T-cell (primary cell): ENCODE measurements at regions not wholly inside any gene's neighbourhood (a gene's known extent, or its start where the extent isn't known, plus 50 kb on each side); places are given as distances from the start of the nearest gene placed in this dataset.

Experiments used
- ATAC-seq, 4 experiments: fragments of 200-7000 bp in 3 of 4; fragments of 150-1000 bp in 1 of 4; cut with Tn5 transposase; replicated peaks in 1 of 4; 1 replicate in 3 of 4; 2 replicates in 1 of 4; pipeline ENCODE4 v1.10.0; 2021; ENCODE audit warnings: moderate library complexity in 3 of 4, mild to moderate bottlenecking in 2 of 4, moderate number of reproducible peaks in 1 of 4
- CTCF ChIA-PET, 2 donors: fragments of 300-600 bp; sonication (Branson Sonifier 250); formaldehyde crosslinking; loops; one replicate each; lab custom pipeline; 2022; ENCODE audit warnings: antibody characterized with exemption in 2 of 2; lab: Charles Lee
- POLR2A ChIA-PET, 2 donors: fragments of 300-600 bp; sonication (Branson Sonifier 250); formaldehyde crosslinking; loops; one replicate each; lab custom pipeline; 2022; ENCODE audit warnings: antibody characterized with exemption in 2 of 2; lab: Charles Lee
- DNase-seq, 35 experiments: peaks; one replicate each; pipeline versions ENCODE4 v3.0.0 to v3.0.0-alpha.2; 2013 to 2023
- H3K27ac ChIP-seq: one replicate; pipeline ENCODE4 v1.5.1; 2013; ENCODE audit warnings: low read length
- H3K27me3 ChIP-seq, 2 experiments: replicated peaks in 1 of 2; 1 replicate in 1 of 2; 2 replicates in 1 of 2; pipeline versions ENCODE4 v1.6.1 to v1.7.0; 2013; ENCODE audit warnings: low read length in 1 of 2, mixed read lengths in 1 of 2; ENCODE audit not compliant: control insufficient read depth in 2 of 2, insufficient read depth in 2 of 2; ENCODE audit errors: extremely low read depth in 1 of 2
- H3K36me3 ChIP-seq, 2 donors: 1 replicate in 1 of 2; 2 replicates in 1 of 2; pipeline versions ENCODE4 v1.6.1 to v1.7.0; 2013; ENCODE audit warnings: low read length in 1 of 2; ENCODE audit not compliant: control insufficient read depth in 2 of 2, insufficient read depth in 1 of 2; ENCODE audit errors: extremely low read depth in 1 of 2
- H3K4me1 ChIP-seq, 2 experiments: 1 replicate in 1 of 2; 2 replicates in 1 of 2; pipeline versions ENCODE4 v1.6.1 to v1.7.0; 2013; ENCODE audit warnings: low read length in 2 of 2, mixed read lengths in 1 of 2; ENCODE audit not compliant: insufficient read depth in 2 of 2, control insufficient read depth in 1 of 2; ENCODE audit errors: extremely low read depth in 1 of 2
- H3K4me3 ChIP-seq, 2 donors: 1 replicate in 1 of 2; 2 replicates in 1 of 2; pipeline versions ENCODE4 v1.5.1 to v1.7.0; 2013; ENCODE audit warnings: mild to moderate bottlenecking in 2 of 2, low read length in 1 of 2, moderate library complexity in 1 of 2; ENCODE audit not compliant: control insufficient read depth in 1 of 2; ENCODE audit errors: extremely low read depth in 1 of 2
- H3K9me3 ChIP-seq: 2 replicates; pipeline ENCODE4 v1.7.0; 2013
- H3K27ac Mint-ChIP-seq, 2 donors: one replicate each; pipeline ENCODE4 v1.8.0; 2020 to 2021; ENCODE audit warnings: mild to moderate bottlenecking in 2 of 2, mixed read lengths in 2 of 2
- H3K27me3 Mint-ChIP-seq, 2 donors: one replicate each; pipeline ENCODE4 v1.8.0; 2021 to 2022; ENCODE audit warnings: mixed read lengths in 2 of 2
- H3K36me3 Mint-ChIP-seq: one replicate; pipeline ENCODE4 v1.8.0; 2021; ENCODE audit warnings: mixed read lengths
- H3K4me1 Mint-ChIP-seq, 3 donors: one replicate each; pipeline ENCODE4 v1.8.0; 2020 to 2022; ENCODE audit warnings: mixed read lengths in 3 of 3, mild to moderate bottlenecking in 1 of 3
- H3K4me3 Mint-ChIP-seq, 3 donors: one replicate each; pipeline ENCODE4 v1.8.0; 2020 to 2022; ENCODE audit warnings: mild to moderate bottlenecking in 3 of 3, mixed read lengths in 3 of 3, moderate library complexity in 3 of 3
- H3K9me3 Mint-ChIP-seq, 3 donors: one replicate each; pipeline ENCODE4 v1.8.0; 2020 to 2022; ENCODE audit warnings: mixed read lengths in 3 of 3
- WGBS: methylation state at CpG from one replicate; pipeline ENCODE4 v1.1.5; 2013; ENCODE audit warnings: missing lambda C conversion rate; ENCODE audit not compliant: insufficient coverage; 5-methylcytosine and 5-hydroxymethylcytosine counted together

- Mint-ChIP-seq H3K27ac (peak overlapping the region; percentile 81 to 82), H3K4me1 (peaks cover 34 to 65% (median 35%) of the 10 kb centered on the region in 3 donors)
- CTCF ChIA-PET = no interaction called here
Observed at GRCh38 chr12:124457287-124458219, 109.9 kb downstream of the NCOR2 start.

GRCh38 chr12:124456652-124457152 lies 110.7 kb downstream of the NCOR2 start:
- Histone ChIP-seq H3K27me3 (no peaks in the 10 kb centered on the region), H3K36me3 (peaks cover 14% of the 10 kb centered on the region in 2 donors), H3K4me3 (peak overlapping the region; percentile 52 to 54), H3K27ac (peak overlapping the region; percentile 88), H3K4me1 (peaks cover 23 to 74% of the 10 kb centered on the region in 2 experiments), H3K9me3 (no peaks in the 10 kb centered on the region)
- H3K27me3 Mint-ChIP-seq = no peaks in the 10 kb centered on the region
- DNase-seq (peak in 28 of 35 experiments; percentile 5 to 64 (median 32)), ATAC-seq (peak; percentile 17 to 40 (median 24))
- H3K27ac Mint-ChIP-seq = peak overlapping the region; percentile 67 to 82
- POLR2A ChIA-PET = interaction anchor here in 1 of 2 donors (0.6 kb wide), 1 partner anchor 10 kb away, joined by 4 read pairs; no protein-coding TSS in a partner anchor
- 57% methylated on average over 8 of the region's 31 CpGs for WGBS
- H3K36me3 Mint-ChIP-seq = peaks cover 17% of the 10 kb centered on the region
- peak overlapping the region; percentile 69 to 76 (median 71) for H3K4me3 Mint-ChIP-seq
- CTCF ChIA-PET = no interaction called here
- peaks cover 32 to 67% (median 42%) of the 10 kb centered on the region in 3 donors for H3K4me1 Mint-ChIP-seq
- H3K9me3 Mint-ChIP-seq = no peaks in the 10 kb centered on the region

More at GRCh38 chr12:124457287-124458219, 109.9 kb downstream of the NCOR2 start:
- peak; percentile 12 to 79 (median 44) for DNase-seq
- no peaks in the 10 kb centered on the region for H3K9me3 ChIP-seq
- H3K27me3 ChIP-seq = no peaks in the 10 kb centered on the region
- WGBS = 36% methylated on average over 23 of the region's 37 CpGs
- H3K9me3 Mint-ChIP-seq = no peaks in the 10 kb centered on the region
- peak overlapping the region; percentile 69 to 76 (median 71) for H3K4me3 Mint-ChIP-seq
- H3K36me3 Mint-ChIP-seq = peaks cover 21% of the 10 kb centered on the region
- POLR2A ChIA-PET = no interaction called here
- peak overlapping the region; percentile 88 for H3K27ac ChIP-seq
- H3K27me3 Mint-ChIP-seq = no peaks in the 10 kb centered on the region
- H3K4me3 ChIP-seq = peak overlapping the region; percentile 52 to 54
- peak; percentile 14 to 75 (median 32) for ATAC-seq
- H3K36me3 ChIP-seq = peaks cover 14 to 21% of the 10 kb centered on the region in 2 donors
- peaks cover 21 to 66% of the 10 kb centered on the region in 2 experiments for H3K4me1 ChIP-seq

GRCh38 chr12:124456133-124456651 lies 111.2 kb downstream of the NCOR2 start:
- ChIA-PET POLR2A (interaction anchor here in 1 of 2 donors (0.6 kb wide), 1 partner anchor 11 kb away, joined by 4 read pairs; no protein-coding TSS in a partner anchor), CTCF (interaction anchor here in 1 of 2 donors (1.2 kb wide), 1 partner anchor 10 kb away, joined by 4 read pairs; no protein-coding TSS in a partner anchor)
- Histone ChIP-seq H3K4me1 (peaks cover 28 to 79% of the 10 kb centered on the region in 2 experiments), H3K27me3 (no peaks in the 10 kb centered on the region), H3K4me3 (peak overlapping the region; percentile 27 to 54), H3K36me3 (peaks cover 12 to 14% of the 10 kb centered on the region in 2 donors), H3K9me3 (no peaks in the 10 kb centered on the region), H3K27ac (peak overlapping the region; percentile 88)
- H3K27me3 Mint-ChIP-seq = no peaks in the 10 kb centered on the region
- DNase-seq (no peak), ATAC-seq (no peak)
- 96% methylated on average over 8 of the region's 12 CpGs for WGBS
- peaks cover 13% of the 10 kb centered on the region for H3K36me3 Mint-ChIP-seq
- H3K4me1 Mint-ChIP-seq = peaks cover 36 to 68% (median 46%) of the 10 kb centered on the region in 3 donors
- peak overlapping the region; percentile 67 to 82 for H3K27ac Mint-ChIP-seq
- H3K4me3 Mint-ChIP-seq = peak overlapping the region; percentile 69 to 76 (median 71)
- H3K9me3 Mint-ChIP-seq = no peaks in the 10 kb centered on the region

GRCh38 chr12:124455336-124455735 lies 112.1 kb downstream of the NCOR2 start:
- no peak for DNase-seq
- WGBS = 95% methylated on average over 8 of the region's 9 CpGs
- Mint-ChIP-seq H3K27me3 (no peaks in the 10 kb centered on the region), H3K4me1 (peaks cover 45 to 77% (median 54%) of the 10 kb centered on the region in 3 donors), H3K27ac (peak overlapping the region; percentile 23 to 24), H3K36me3 (peaks cover 13% of the 10 kb centered on the region), H3K4me3 (peak overlapping the region in 2 of 3 donors; percentile 26 to 76), H3K9me3 (no peaks in the 10 kb centered on the region)
- no peaks in the 10 kb centered on the region for H3K9me3 ChIP-seq
- ATAC-seq = no peak
- peak overlapping the region; percentile 94 for H3K27ac ChIP-seq
- POLR2A ChIA-PET = no interaction called here
- peaks cover 9 to 12% of the 10 kb centered on the region in 2 donors for H3K36me3 ChIP-seq
- H3K27me3 ChIP-seq = no peaks in the 10 kb centered on the region
- peaks cover 33 to 88% of the 10 kb centered on the region in 2 experiments for H3K4me1 ChIP-seq
- CTCF ChIA-PET = interaction anchor here in 1 of 2 donors (1.2 kb wide), 1 partner anchor 11 kb away, joined by 4 read pairs; no protein-coding TSS in a partner anchor
- H3K4me3 ChIP-seq = no peak overlapping the region

GRCh38 chr12:124454735-124455134 lies 112.7 kb downstream of the NCOR2 start:
- Histone ChIP-seq H3K36me3 (peaks cover 6 to 7% of the 10 kb centered on the region in 2 donors), H3K4me3 (no peak overlapping the region), H3K27ac (peak overlapping the region; percentile 94), H3K27me3 (no peaks in the 10 kb centered on the region), H3K9me3 (no peaks in the 10 kb centered on the region), H3K4me1 (peaks cover 34 to 91% of the 10 kb centered on the region in 2 experiments)
- Mint-ChIP-seq H3K27me3 (no peaks in the 10 kb centered on the region), H3K36me3 (peaks cover 9% of the 10 kb centered on the region), H3K27ac (peak overlapping the region; percentile 1 to 24), H3K4me1 (peaks cover 47 to 80% (median 60%) of the 10 kb centered on the region in 3 donors), H3K4me3 (peak overlapping the region in 2 of 3 donors; percentile 26 to 76), H3K9me3 (no peaks in the 10 kb centered on the region)
- DNase-seq (no peak), ATAC-seq (no peak)
- WGBS = 85% methylated on average over 7 of the region's 13 CpGs
- ChIA-PET POLR2A (no interaction called here), CTCF (no interaction called here)

GRCh38 chr12:124454352-124454725 lies 113.1 kb downstream of the NCOR2 start:
- Histone ChIP-seq H3K4me1 (peaks cover 34 to 95% of the 10 kb centered on the region in 2 experiments), H3K27ac (peak overlapping the region; percentile 94), H3K36me3 (peaks cover 2 to 5% of the 10 kb centered on the region in 2 donors), H3K4me3 (no peak overlapping the region), H3K27me3 (no peaks in the 10 kb centered on the region), H3K9me3 (no peaks in the 10 kb centered on the region)
- ATAC-seq (no peak), DNase-seq (no peak)
- Mint-ChIP-seq H3K4me3 (peak overlapping the region in 2 of 3 donors; percentile 41 to 76), H3K27me3 (no peaks in the 10 kb centered on the region), H3K9me3 (no peaks in the 10 kb centered on the region), H3K4me1 (peaks cover 47 to 78% (median 62%) of the 10 kb centered on the region in 3 donors), H3K27ac (peak overlapping the region; percentile 55 to 66), H3K36me3 (peaks cover 5% of the 10 kb centered on the region)
- WGBS = 90% methylated on average over 2 of the region's 11 CpGs
- CTCF ChIA-PET = no interaction called here
- POLR2A ChIA-PET = no interaction called here
